ENCODE measurements at regions not wholly inside any gene's neighbourhood (a gene's known extent, or its start where the extent isn't known, plus 50 kb on each side); places are given as distances from the start of the nearest gene placed in this dataset.

GRCh38 chr1:187460093-187460492 is 631.3 kb downstream of the PLA2G4A start:
- TF ChIP-seq CTCF (IDR thresholded peaks at IDR 0.05; ENCODE audit: borderline replicate concordance, extremely low read depth, low read length, poor library complexity, severe bottlenecking) (no peak), EZH2 (IDR thresholded peaks at IDR 0.05; ENCODE audit: borderline replicate concordance, low read depth, low read length, severe bottlenecking) (no peak)

GRCh38 chr1:187464320-187464719 is 635.6 kb downstream of the PLA2G4A start:
- no peaks in the 10 kb centered on the region for H3K4me1 ChIP-seq (ENCODE audit: insufficient read depth, low read length)
- H4K20me1 ChIP-seq (ENCODE audit: insufficient read depth, low read length): no peaks in the 10 kb centered on the region
- TF ChIP-seq CTCF (IDR thresholded peaks at IDR 0.05; ENCODE audit: borderline replicate concordance, extremely low read depth, low read length, poor library complexity, severe bottlenecking) (no peak), EZH2 (IDR thresholded peaks at IDR 0.05; ENCODE audit: borderline replicate concordance, low read depth, low read length, severe bottlenecking) (no peak)
- peaks cover 9% of the 10 kb centered on the region for H3K9me3 ChIP-seq (ENCODE audit: insufficient read depth, low read length, severe bottlenecking)
- no peak overlapping the region for H3K27ac ChIP-seq (ENCODE audit: low read length)
- no peak for ATAC-seq (ENCODE audit: insufficient read depth, low read depth)
- no peak overlapping the region for H3K4me3 ChIP-seq (ENCODE audit: low read depth in 1 of 2, low read length in 2 of 2)
- H3K27me3 ChIP-seq (ENCODE audit: insufficient read depth, low read length, poor library complexity): no peaks in the 10 kb centered on the region
- H3K79me2 ChIP-seq (ENCODE audit: insufficient read depth, low read length): no peaks in the 10 kb centered on the region
- no peak overlapping the region for H3K4me2 ChIP-seq (ENCODE audit: insufficient read depth, low read length)
- H3K9ac ChIP-seq (ENCODE audit: low read depth, low read length): no peak overlapping the region
- no peak overlapping the region for H2AFZ ChIP-seq (ENCODE audit: low read depth, low read length)
- H3K36me3 ChIP-seq (ENCODE audit: insufficient read depth, low read length): no peaks in the 10 kb centered on the region
- no peak for DNase-seq

More at GRCh38 chr1:187460093-187460492, 631.3 kb downstream of the PLA2G4A start:
- no peak overlapping the region for H3K27ac ChIP-seq (ENCODE audit: low read length)
- peaks cover 9% of the 10 kb centered on the region for H3K9me3 ChIP-seq (ENCODE audit: insufficient read depth, low read length, severe bottlenecking)
- H4K20me1 ChIP-seq (ENCODE audit: insufficient read depth, low read length): no peaks in the 10 kb centered on the region
- H2AFZ ChIP-seq (ENCODE audit: low read depth, low read length): no peak overlapping the region
- H3K4me2 ChIP-seq (ENCODE audit: insufficient read depth, low read length): no peak overlapping the region
- DNase-seq (no peak), ATAC-seq (ENCODE audit: insufficient read depth, low read depth) (no peak)
- no peaks in the 10 kb centered on the region for H3K79me2 ChIP-seq (ENCODE audit: insufficient read depth, low read length)
- H3K27me3 ChIP-seq (ENCODE audit: insufficient read depth, low read length, poor library complexity): no peaks in the 10 kb centered on the region
- H3K4me3 ChIP-seq (ENCODE audit: low read depth in 1 of 2, low read length in 2 of 2): no peak overlapping the region
- no peaks in the 10 kb centered on the region for H3K4me1 ChIP-seq (ENCODE audit: insufficient read depth, low read length)
- H3K36me3 ChIP-seq (ENCODE audit: insufficient read depth, low read length): no peaks in the 10 kb centered on the region
- no peak overlapping the region for H3K9ac ChIP-seq (ENCODE audit: low read depth, low read length)

- DNase-seq: no peak
- Histone ChIP-seq H3K9me3 (ENCODE audit: insufficient read depth, low read length, severe bottlenecking) (peaks cover 9% of the 10 kb centered on the region), H4K20me1 (ENCODE audit: insufficient read depth, low read length) (no peaks in the 10 kb centered on the region), H2AFZ (ENCODE audit: low read depth, low read length) (no peak overlapping the region), H3K27me3 (ENCODE audit: insufficient read depth, low read length, poor library complexity) (no peaks in the 10 kb centered on the region), H3K36me3 (ENCODE audit: insufficient read depth, low read length) (no peaks in the 10 kb centered on the region), H3K4me2 (ENCODE audit: insufficient read depth, low read length) (no peak overlapping the region), H3K9ac (ENCODE audit: low read depth, low read length) (no peak overlapping the region), H3K4me3 (ENCODE audit: low read depth in 1 of 2, low read length in 2 of 2) (no peak overlapping the region), H3K27ac (ENCODE audit: low read length) (no peak overlapping the region), H3K4me1 (ENCODE audit: insufficient read depth, low read length) (no peaks in the 10 kb centered on the region), H3K79me2 (ENCODE audit: insufficient read depth, low read length) (no peaks in the 10 kb centered on the region)
- no peak for ATAC-seq (ENCODE audit: insufficient read depth, low read depth)
- TF ChIP-seq EZH2 (IDR thresholded peaks at IDR 0.05; ENCODE audit: borderline replicate concordance, low read depth, low read length, severe bottlenecking) (no peak), CTCF (IDR thresholded peaks at IDR 0.05; ENCODE audit: borderline replicate concordance, extremely low read depth, low read length, poor library complexity, severe bottlenecking) (no peak)
Observed at GRCh38 chr1:187465441-187465840, 636.7 kb downstream of the PLA2G4A start.

GRCh38 chr1:187469836-187470235 is 641.1 kb downstream of the PLA2G4A start:
- no peak overlapping the region for H2AFZ ChIP-seq (ENCODE audit: low read depth, low read length)
- H3K27ac ChIP-seq (ENCODE audit: low read length): no peak overlapping the region
- no peak overlapping the region for H3K4me2 ChIP-seq (ENCODE audit: insufficient read depth, low read length)
- DNase-seq (no peak), ATAC-seq (ENCODE audit: insufficient read depth, low read depth) (no peak)
- no peaks in the 10 kb centered on the region for H3K36me3 ChIP-seq (ENCODE audit: insufficient read depth, low read length)
- no peaks in the 10 kb centered on the region for H4K20me1 ChIP-seq (ENCODE audit: insufficient read depth, low read length)
- H3K79me2 ChIP-seq (ENCODE audit: insufficient read depth, low read length): no peaks in the 10 kb centered on the region
- H3K9me3 ChIP-seq (ENCODE audit: insufficient read depth, low read length, severe bottlenecking): peaks cover 2% of the 10 kb centered on the region
- TF ChIP-seq CTCF (IDR thresholded peaks at IDR 0.05; ENCODE audit: borderline replicate concordance, extremely low read depth, low read length, poor library complexity, severe bottlenecking): no peak
- no peak for TF ChIP-seq EZH2 (IDR thresholded peaks at IDR 0.05; ENCODE audit: borderline replicate concordance, low read depth, low read length, severe bottlenecking)
- no peak overlapping the region for H3K4me3 ChIP-seq (ENCODE audit: low read depth in 1 of 2, low read length in 2 of 2)
- H3K4me1 ChIP-seq (ENCODE audit: insufficient read depth, low read length): no peaks in the 10 kb centered on the region
- no peak overlapping the region for H3K9ac ChIP-seq (ENCODE audit: low read depth, low read length)
- no peaks in the 10 kb centered on the region for H3K27me3 ChIP-seq (ENCODE audit: insufficient read depth, low read length, poor library complexity)
